ENCODE measurements at regions not wholly inside any gene's neighbourhood (a gene's known extent, or its start where the extent isn't known, plus 50 kb on each side); places are given as distances from the start of the nearest gene placed in this dataset.

- TF ChIP-seq POLR2AphosphoS5 (IDR thresholded peaks at IDR 0.05; ENCODE audit: low read depth, low read length) = no peak
- no peak for TF ChIP-seq POLR2A (IDR thresholded peaks at IDR 0.05; ENCODE audit: low read depth, low read length)
- no peak for TF ChIP-seq TAF1 (IDR thresholded peaks at IDR 0.05; ENCODE audit: borderline replicate concordance, low read depth, low read length)
These were observed 158.7 kb downstream of the KATNIP start for GRCh38 chr16:27708651-27709050.

Measured in GM12892 (cell line).